GM23338 (cell line): ENCODE measurements at regions not wholly inside any gene's neighbourhood (a gene's known extent, or its start where the extent isn't known, plus 50 kb on each side); places are given as distances from the start of the nearest gene placed in this dataset.

Source experiments
- ATAC-seq: fragments of 200-7000 bp; cut with Tn5 transposase; 3 replicates; pipeline ENCODE4 v1.9.1; 2020
- DNase-seq: peaks from one replicate; pipeline ENCODE4 v3.0.0-alpha.2; 2015; ENCODE audit warnings: low spot score
- H2AFZ ChIP-seq: fragments of 200-600 bp; sonication (generic); 2 replicates; pipeline ENCODE4 v1.8.0; 2016; ENCODE audit warnings: antibody characterized with exemption, mild to moderate bottlenecking, moderate library complexity
- H3F3A ChIP-seq: fragments of 200-600 bp; sonication (generic); replicated peaks from 2 replicates; pipeline ENCODE4 v1.8.0; 2017; ENCODE audit warnings: antibody characterized with exemption, mixed run types, low read depth
- H3K27ac ChIP-seq: fragments of 200-600 bp; sonication (generic); 2 replicates; pipeline ENCODE4 v1.6.1; 2016; ENCODE audit warnings: low read depth
- H3K27me3 ChIP-seq: fragments of 200-600 bp; sonication (generic); 2 replicates; pipeline ENCODE4 v1.8.0; 2016; ENCODE audit warnings: mild to moderate bottlenecking, mixed run types, moderate library complexity; ENCODE audit not compliant: insufficient read depth
- H3K36me3 ChIP-seq: fragments of 200-600 bp; sonication (generic); 2 replicates; pipeline ENCODE4 v1.8.0; 2016; ENCODE audit warnings: mild to moderate bottlenecking; ENCODE audit not compliant: insufficient read depth
- H3K4me1 ChIP-seq: fragments of 200-600 bp; sonication (generic); 2 replicates; pipeline ENCODE4 v1.8.0; 2016; ENCODE audit warnings: mild to moderate bottlenecking, moderate library complexity; ENCODE audit not compliant: insufficient read depth
- H3K4me2 ChIP-seq: fragments of 200-600 bp; sonication (generic); 2 replicates; pipeline ENCODE4 v1.7.1; 2017; ENCODE audit warnings: mixed run types
- H3K4me3 ChIP-seq: fragments of 200-600 bp; sonication (generic); 2 replicates; pipeline ENCODE4 v1.6.1; 2016; ENCODE audit warnings: mixed run types
- H3K79me2 ChIP-seq: fragments of 200-600 bp; sonication (generic); replicated peaks from 2 replicates; pipeline ENCODE4 v1.8.0; 2017; ENCODE audit warnings: mild to moderate bottlenecking; ENCODE audit not compliant: insufficient read depth
- H3K9me2 ChIP-seq: fragments of 200-600 bp; sonication (generic); 2 replicates; pipeline ENCODE4 v1.8.0; 2017; ENCODE audit not compliant: insufficient read depth
- H4K20me1 ChIP-seq: fragments of 200-600 bp; sonication (generic); replicated peaks from 2 replicates; pipeline ENCODE4 v1.8.0; 2017; ENCODE audit warnings: mild to moderate bottlenecking; ENCODE audit not compliant: insufficient read depth
- H3K27ac Mint-ChIP-seq: 2 replicates; pipeline ENCODE4 v1.8.0; 2020; ENCODE audit warnings: inconsistent platforms, mild to moderate bottlenecking, moderate library complexity, mixed read lengths
- H3K27me3 Mint-ChIP-seq: 3 replicates; pipeline ENCODE4 v1.8.0; 2022; ENCODE audit warnings: low read depth, mild to moderate bottlenecking, moderate library complexity, mixed read lengths, inconsistent platforms; ENCODE audit not compliant: insufficient read depth, poor library complexity
- H3K36me3 Mint-ChIP-seq: 3 replicates; pipeline ENCODE4 v1.8.0; 2021; ENCODE audit warnings: low read depth, mild to moderate bottlenecking, inconsistent platforms, moderate library complexity, mixed read lengths
- H3K4me1 Mint-ChIP-seq: 3 replicates; pipeline ENCODE4 v1.8.0; 2020; ENCODE audit warnings: mild to moderate bottlenecking, inconsistent platforms, mixed read lengths
- H3K4me3 Mint-ChIP-seq: 3 replicates; pipeline ENCODE4 v1.8.0; 2021; ENCODE audit warnings: moderate library complexity, mild to moderate bottlenecking, inconsistent platforms, mixed read lengths
- H3K9me3 Mint-ChIP-seq: 3 replicates; pipeline ENCODE4 v1.8.0; 2020; ENCODE audit warnings: moderate library complexity, mild to moderate bottlenecking, inconsistent platforms, mixed read lengths
- CREB1 ChIP-seq: fragments of 250-450 bp; sonication (Bioruptor Pico); IDR thresholded peaks from 2 replicates; pipeline ENCODE4 v1.5.0; 2020; ENCODE audit warnings: low read depth, mild to moderate bottlenecking, moderate library complexity
- EZH2 ChIP-seq: fragments of 200-600 bp; sonication (generic); IDR thresholded peaks from one replicate; pipeline ENCODE4 v1.8.0; 2017; ENCODE audit warnings: antibody characterized with exemption, mild to moderate bottlenecking, low read depth; ENCODE audit not compliant: unreplicated experiment
- EZH2phosphoT487 ChIP-seq: fragments of 200-600 bp; sonication (generic); IDR thresholded peaks from one replicate; pipeline ENCODE4 v1.8.1; 2018; ENCODE audit warnings: antibody characterized with exemption; ENCODE audit not compliant: unreplicated experiment
- JUNB ChIP-seq: IDR thresholded peaks from one replicate; pipeline ENCODE4 v1.6.1; 2016; ENCODE audit warnings: antibody characterized with exemption; ENCODE audit not compliant: unreplicated experiment
- NANOG ChIP-seq: IDR thresholded peaks from 2 replicates; pipeline ENCODE4 v1.6.1; 2016; ENCODE audit warnings: antibody characterized with exemption, borderline replicate concordance
- POLR2AphosphoS5 ChIP-seq: IDR thresholded peaks from 2 replicates; pipeline ENCODE4 v1.6.1; 2016; ENCODE audit warnings: antibody characterized with exemption, low read depth
- STAT1 ChIP-seq: IDR thresholded peaks from one replicate; pipeline ENCODE4 v1.6.1; 2016; ENCODE audit warnings: antibody characterized with exemption; ENCODE audit not compliant: unreplicated experiment
- ZNF114 ChIP-seq: fragments of 250-450 bp; sonication (Bioruptor Pico); IDR thresholded peaks from 2 replicates; pipeline ENCODE4 v1.5.0; 2020; ENCODE audit warnings: mild to moderate bottlenecking, moderate library complexity
- ZNF331 ChIP-seq: fragments of 250-450 bp; sonication (Bioruptor Pico); IDR thresholded peaks from 2 replicates; pipeline ENCODE4 v1.5.0; 2020; ENCODE audit warnings: low read depth, mild to moderate bottlenecking, moderate library complexity
- TF ChIP-seq, protein P1 (sequence below): IDR thresholded peaks from 2 replicates; pipeline ENCODE4 v1.6.1; 2016; ENCODE audit warnings: antibody characterized with exemption
- TF ChIP-seq, protein P2 (sequence below), 2 experiments: fragments of 200-600 bp in 1 of 2; sonication (generic) in 1 of 2; conservative IDR thresholded peaks; 2 replicates each; pipeline versions ENCODE4 v1.5.1 to v1.6.1; 2016 to 2017; ENCODE audit warnings: antibody characterized with exemption in 2 of 2, low read depth in 2 of 2, mild to moderate bottlenecking in 2 of 2, moderate library complexity in 1 of 2
- TF ChIP-seq, protein P3 (sequence below): IDR thresholded peaks from one replicate; pipeline ENCODE4 v1.6.1; 2018; ENCODE audit warnings: antibody characterized with exemption; ENCODE audit not compliant: unreplicated experiment

DNA sequence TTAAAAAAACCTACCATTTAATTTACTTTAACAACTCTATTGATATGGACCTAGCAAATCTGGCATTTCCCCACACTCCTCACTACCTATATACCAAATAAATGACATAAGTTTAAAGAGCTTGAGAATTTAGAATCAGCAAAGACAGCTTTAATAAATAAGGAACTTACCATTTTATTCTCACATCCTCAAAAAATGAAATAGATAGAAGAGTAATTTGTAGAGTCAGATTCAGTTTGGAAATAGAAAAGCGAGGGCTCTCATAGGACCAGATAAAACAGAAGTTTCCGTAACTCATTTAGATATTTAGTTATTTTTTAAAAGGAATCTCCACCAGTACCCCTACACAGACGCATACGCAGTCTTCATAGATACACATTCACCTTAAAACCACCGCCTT is 117.9 kb downstream of the RGS2 start:
- TF ChIP-seq, protein P1, sequence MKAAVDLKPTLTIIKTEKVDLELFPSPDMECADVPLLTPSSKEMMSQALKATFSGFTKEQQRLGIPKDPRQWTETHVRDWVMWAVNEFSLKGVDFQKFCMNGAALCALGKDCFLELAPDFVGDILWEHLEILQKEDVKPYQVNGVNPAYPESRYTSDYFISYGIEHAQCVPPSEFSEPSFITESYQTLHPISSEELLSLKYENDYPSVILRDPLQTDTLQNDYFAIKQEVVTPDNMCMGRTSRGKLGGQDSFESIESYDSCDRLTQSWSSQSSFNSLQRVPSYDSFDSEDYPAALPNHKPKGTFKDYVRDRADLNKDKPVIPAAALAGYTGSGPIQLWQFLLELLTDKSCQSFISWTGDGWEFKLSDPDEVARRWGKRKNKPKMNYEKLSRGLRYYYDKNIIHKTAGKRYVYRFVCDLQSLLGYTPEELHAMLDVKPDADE: no peak
- TF ChIP-seq EZH2: no peak
- TF ChIP-seq STAT1: no peak
- no peak for TF ChIP-seq CREB1 (CRISPR knock-in tag)
- no peak for TF ChIP-seq JUNB
- TF ChIP-seq POLR2AphosphoS5: no peak
- no peak for TF ChIP-seq EZH2phosphoT487
- TF ChIP-seq, protein P2, sequence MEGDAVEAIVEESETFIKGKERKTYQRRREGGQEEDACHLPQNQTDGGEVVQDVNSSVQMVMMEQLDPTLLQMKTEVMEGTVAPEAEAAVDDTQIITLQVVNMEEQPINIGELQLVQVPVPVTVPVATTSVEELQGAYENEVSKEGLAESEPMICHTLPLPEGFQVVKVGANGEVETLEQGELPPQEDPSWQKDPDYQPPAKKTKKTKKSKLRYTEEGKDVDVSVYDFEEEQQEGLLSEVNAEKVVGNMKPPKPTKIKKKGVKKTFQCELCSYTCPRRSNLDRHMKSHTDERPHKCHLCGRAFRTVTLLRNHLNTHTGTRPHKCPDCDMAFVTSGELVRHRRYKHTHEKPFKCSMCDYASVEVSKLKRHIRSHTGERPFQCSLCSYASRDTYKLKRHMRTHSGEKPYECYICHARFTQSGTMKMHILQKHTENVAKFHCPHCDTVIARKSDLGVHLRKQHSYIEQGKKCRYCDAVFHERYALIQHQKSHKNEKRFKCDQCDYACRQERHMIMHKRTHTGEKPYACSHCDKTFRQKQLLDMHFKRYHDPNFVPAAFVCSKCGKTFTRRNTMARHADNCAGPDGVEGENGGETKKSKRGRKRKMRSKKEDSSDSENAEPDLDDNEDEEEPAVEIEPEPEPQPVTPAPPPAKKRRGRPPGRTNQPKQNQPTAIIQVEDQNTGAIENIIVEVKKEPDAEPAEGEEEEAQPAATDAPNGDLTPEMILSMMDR (conservative IDR thresholded peaks at IDR 0.05; ENCODE audit: low read depth in 2 of 2): no peak
- TF ChIP-seq, protein P3, sequence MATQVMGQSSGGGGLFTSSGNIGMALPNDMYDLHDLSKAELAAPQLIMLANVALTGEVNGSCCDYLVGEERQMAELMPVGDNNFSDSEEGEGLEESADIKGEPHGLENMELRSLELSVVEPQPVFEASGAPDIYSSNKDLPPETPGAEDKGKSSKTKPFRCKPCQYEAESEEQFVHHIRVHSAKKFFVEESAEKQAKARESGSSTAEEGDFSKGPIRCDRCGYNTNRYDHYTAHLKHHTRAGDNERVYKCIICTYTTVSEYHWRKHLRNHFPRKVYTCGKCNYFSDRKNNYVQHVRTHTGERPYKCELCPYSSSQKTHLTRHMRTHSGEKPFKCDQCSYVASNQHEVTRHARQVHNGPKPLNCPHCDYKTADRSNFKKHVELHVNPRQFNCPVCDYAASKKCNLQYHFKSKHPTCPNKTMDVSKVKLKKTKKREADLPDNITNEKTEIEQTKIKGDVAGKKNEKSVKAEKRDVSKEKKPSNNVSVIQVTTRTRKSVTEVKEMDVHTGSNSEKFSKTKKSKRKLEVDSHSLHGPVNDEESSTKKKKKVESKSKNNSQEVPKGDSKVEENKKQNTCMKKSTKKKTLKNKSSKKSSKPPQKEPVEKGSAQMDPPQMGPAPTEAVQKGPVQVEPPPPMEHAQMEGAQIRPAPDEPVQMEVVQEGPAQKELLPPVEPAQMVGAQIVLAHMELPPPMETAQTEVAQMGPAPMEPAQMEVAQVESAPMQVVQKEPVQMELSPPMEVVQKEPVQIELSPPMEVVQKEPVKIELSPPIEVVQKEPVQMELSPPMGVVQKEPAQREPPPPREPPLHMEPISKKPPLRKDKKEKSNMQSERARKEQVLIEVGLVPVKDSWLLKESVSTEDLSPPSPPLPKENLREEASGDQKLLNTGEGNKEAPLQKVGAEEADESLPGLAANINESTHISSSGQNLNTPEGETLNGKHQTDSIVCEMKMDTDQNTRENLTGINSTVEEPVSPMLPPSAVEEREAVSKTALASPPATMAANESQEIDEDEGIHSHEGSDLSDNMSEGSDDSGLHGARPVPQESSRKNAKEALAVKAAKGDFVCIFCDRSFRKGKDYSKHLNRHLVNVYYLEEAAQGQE: no peak
- TF ChIP-seq NANOG: no peak
- TF ChIP-seq ZNF114: no peak
- Histone ChIP-seq H3K36me3 (no peaks in the 10 kb centered on the region), H4K20me1 (no peaks in the 10 kb centered on the region), H3K4me3 (no peak overlapping the region), H3K27ac (no peak overlapping the region), H2AFZ (no peak overlapping the region), H3K4me2 (no peak overlapping the region), H3K4me1 (peaks cover 10% of the 10 kb centered on the region), H3K9me2 (no peaks in the 10 kb centered on the region), H3K79me2 (no peaks in the 10 kb centered on the region), H3K27me3 (no peaks in the 10 kb centered on the region), H3F3A (no peaks in the 10 kb centered on the region)
- ATAC-seq (no peak), DNase-seq (no peak)
- no peak overlapping the region for H3K4me3 Mint-ChIP-seq
- H3K4me1 Mint-ChIP-seq: peaks cover 8% of the 10 kb centered on the region
- no peaks in the 10 kb centered on the region for H3K36me3 Mint-ChIP-seq
- H3K27me3 Mint-ChIP-seq: no peaks in the 10 kb centered on the region
- no peak overlapping the region for H3K27ac Mint-ChIP-seq
- no peaks in the 10 kb centered on the region; the same call in 2 of the 3 replicates for H3K9me3 Mint-ChIP-seq

DNA sequence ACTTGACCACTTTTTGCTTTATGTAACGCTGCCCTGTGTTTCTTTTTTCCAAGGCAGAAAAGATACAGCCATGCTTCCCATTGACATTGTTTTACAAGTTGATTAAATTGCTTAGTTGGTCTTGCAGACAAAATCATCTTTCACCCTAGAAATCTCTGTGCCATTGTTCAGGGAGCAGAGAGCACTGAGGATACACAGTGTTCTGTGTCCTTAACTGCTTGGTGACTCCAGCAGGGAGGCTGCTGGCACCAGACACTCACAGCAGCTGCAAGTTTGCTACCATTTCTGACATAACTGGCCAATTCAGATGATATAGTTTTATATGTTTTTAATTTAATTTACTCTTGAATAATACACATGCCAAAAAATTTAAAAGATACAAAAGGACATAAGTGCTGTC is 118.7 kb downstream of the RGS2 start:
- Histone ChIP-seq H2AFZ (no peak overlapping the region), H3K9me2 (no peaks in the 10 kb centered on the region), H3K27me3 (no peaks in the 10 kb centered on the region), H3K27ac (no peak overlapping the region), H3K4me2 (no peak overlapping the region), H3F3A (no peaks in the 10 kb centered on the region), H3K79me2 (no peaks in the 10 kb centered on the region), H3K36me3 (no peaks in the 10 kb centered on the region), H3K4me1 (peaks cover 10% of the 10 kb centered on the region), H3K4me3 (no peak overlapping the region), H4K20me1 (no peaks in the 10 kb centered on the region)
- no peak for ATAC-seq
- Mint-ChIP-seq H3K27me3 (peaks cover 2% of the 10 kb centered on the region), H3K36me3 (no peaks in the 10 kb centered on the region), H3K4me3 (no peak overlapping the region), H3K27ac (no peak overlapping the region), H3K9me3 (no peaks in the 10 kb centered on the region; the same call in 2 of the 3 replicates), H3K4me1 (peaks cover 8% of the 10 kb centered on the region)
- no peak for DNase-seq
- TF ChIP-seq EZH2 (no peak), POLR2AphosphoS5 (no peak), STAT1 (no peak), JUNB (no peak), ZNF331 (CRISPR knock-in tag) (no peak), EZH2phosphoT487 (no peak)
- TF ChIP-seq, protein P1: no peak
